SK-N-SH treated with all-trans-retinoic acid at 6 μM for 48 hours (cell line): ENCODE measurements at regions not wholly inside any gene's neighbourhood (a gene's known extent, or its start where the extent isn't known, plus 50 kb on each side); places are given as distances from the start of the nearest gene placed in this dataset.

Experiments
- ARNTL ChIP-seq: fragments of 450-650 bp; formaldehyde crosslinking; IDR thresholded peaks from 2 replicates; pipeline ENCODE4 v1.5.0; 2020; ENCODE audit warnings: low read depth, mild to moderate bottlenecking, moderate library complexity, borderline replicate concordance
- PATZ1 ChIP-seq: fragments of 250-450 bp; sonication (Bioruptor Pico); IDR thresholded peaks from 2 replicates; pipeline ENCODE4 v1.8.0; 2020; ENCODE audit warnings: mild to moderate bottlenecking, moderate library complexity, borderline replicate concordance
- PPARA ChIP-seq: fragments of 250-450 bp; sonication (Bioruptor Pico); IDR thresholded peaks from 2 replicates; pipeline ENCODE4 v1.5.0; 2020; ENCODE audit warnings: mild to moderate bottlenecking, borderline replicate concordance
- TSHZ2 ChIP-seq: fragments of 250-450 bp; sonication (Bioruptor Pico); IDR thresholded peaks from 2 replicates; pipeline ENCODE4 v1.5.0; 2020; ENCODE audit warnings: mild to moderate bottlenecking, moderate library complexity
- ZC3H10 ChIP-seq: fragments of 250-450 bp; sonication (Bioruptor Pico); IDR thresholded peaks from 2 replicates; pipeline ENCODE4 v1.5.1; 2021; ENCODE audit warnings: mild to moderate bottlenecking, moderate library complexity
- ZFP30 ChIP-seq: fragments of 450-650 bp; formaldehyde crosslinking; IDR thresholded peaks from 2 replicates; pipeline ENCODE4 v1.5.0; 2022; ENCODE audit warnings: mild to moderate bottlenecking, moderate library complexity
- ZNF8 ChIP-seq: fragments of 450-650 bp; formaldehyde crosslinking; IDR thresholded peaks from 2 replicates; pipeline ENCODE4 v1.5.0; 2020; ENCODE audit warnings: mild to moderate bottlenecking, moderate library complexity

- TF ChIP-seq PATZ1 (CRISPR knock-in tag) (no peak), ZC3H10 (CRISPR knock-in tag) (no peak), ZNF8 (no peak), ARNTL (CRISPR knock-in tag) (no peak), TSHZ2 (CRISPR knock-in tag) (no peak), PPARA (CRISPR knock-in tag) (no peak), ZFP30 (CRISPR knock-in tag) (no peak)
Measured at GRCh38 chr2:12930391-12930790, 213.7 kb downstream of the TRIB2 start.
